K562 (cell line): ENCODE measurements at regions not wholly inside any gene's neighbourhood (a gene's known extent, or its start where the extent isn't known, plus 50 kb on each side); places are given as distances from the start of the nearest gene placed in this dataset.

Experiments used
- ATAC-seq: fragments of 200-7000 bp; cut with Tn5 transposase; 3 replicates; pipeline ENCODE4 v1.9.1; 2020; ENCODE audit warnings: moderate library complexity
- BruUV-seq: library from RNA; stranded (reverse); fragments of 400-500 nt; replicated peaks from 2 replicates; lab custom pipeline; 2021; lab: Mats Ljungman, UMichigan
- CTCF ChIA-PET: fragments of 300-600 bp; formaldehyde crosslinking; extraction: SDS; loops from one replicate; lab custom pipeline; 2021; ENCODE audit warnings: low intra/inter-chr PET ratio; lab: Yijun Ruan, JAX
- POLR2A ChIA-PET: fragments of 300-600, 350-650 bp; sonication (Branson Sonifier 250); formaldehyde crosslinking; extraction: SDS; loops from one replicate; lab custom pipeline; 2021; ENCODE audit warnings: antibody characterized with exemption, inconsistent platforms; lab: Yijun Ruan, JAX
- DNase-seq, 4 experiments: peaks; one replicate each; pipeline versions ENCODE4 v3.0.0 to v3.0.0-alpha.2; 2011 to 2018; ENCODE audit warnings: low spot score in 3 of 4, mixed read lengths in 3 of 4; ENCODE audit errors: extremely low read depth in 1 of 4
- FAIRE-seq: peaks from 2 replicates; lab custom pipeline; 2011; peaks lifted over from hg19 to GRCh38; lab: Jason Lieb, UNC
- H2AFZ ChIP-seq: 2 replicates; pipeline ENCODE4 v1.6.0; 2011; ENCODE audit warnings: low read depth, low read length, control low read depth, inconsistent platforms
- H3K27ac ChIP-seq: fragments of 200-600 bp; 3 replicates; pipeline ENCODE4 v1.8.0; 2011; ENCODE audit warnings: low read depth, mild to moderate bottlenecking, control low read depth, inconsistent platforms, low read length, moderate library complexity, mixed read lengths; ENCODE audit errors: extremely low read depth
- H3K27me3 ChIP-seq, 2 experiments: fragments of 300-600 bp in 1 of 2; 2 replicates in 1 of 2; 3 replicates in 1 of 2; pipeline versions ENCODE4 v1.6.0 to v1.8.0; 2011; ENCODE audit warnings: inconsistent platforms in 2 of 2, low read length in 2 of 2, mild to moderate bottlenecking in 1 of 2, mixed read lengths in 1 of 2, moderate library complexity in 1 of 2; ENCODE audit not compliant: control insufficient read depth in 2 of 2, insufficient read depth in 2 of 2
- H3K36me3 ChIP-seq: fragments of 300-600 bp; 3 replicates; pipeline ENCODE4 v1.8.0; 2011; ENCODE audit warnings: mild to moderate bottlenecking, low read length, inconsistent platforms; ENCODE audit not compliant: control insufficient read depth, insufficient read depth
- H3K4me1 ChIP-seq, 2 experiments: fragments of 200-600 bp in 1 of 2; replicated peaks in 1 of 2; 2 replicates in 1 of 2; 3 replicates in 1 of 2; pipeline versions ENCODE4 v1.5.1 to v1.8.0; 2011; ENCODE audit warnings: inconsistent platforms in 2 of 2, low read length in 2 of 2, mild to moderate bottlenecking in 1 of 2, mixed read lengths in 1 of 2, moderate library complexity in 1 of 2; ENCODE audit not compliant: control insufficient read depth in 2 of 2, insufficient read depth in 2 of 2
- H3K4me2 ChIP-seq: 2 replicates; pipeline ENCODE4 v1.6.1; 2011; ENCODE audit warnings: low read length, control low read depth, inconsistent platforms, mixed read lengths; ENCODE audit not compliant: insufficient read depth
- H3K4me3 ChIP-seq: fragments of 200-600 bp; sonication (generic), shearing (Covaris generic); 2 replicates; pipeline ENCODE4 v1.5.1; 2016; ENCODE audit warnings: control low read depth, inconsistent platforms
- H3K79me2 ChIP-seq: fragments of 200-600 bp; 3 replicates; pipeline ENCODE4 v1.8.0; 2011; ENCODE audit warnings: low read length, inconsistent platforms; ENCODE audit not compliant: control insufficient read depth, insufficient read depth
- H3K9ac ChIP-seq, 2 experiments: 2 replicates each; pipeline versions ENCODE4 v1.6.0 to v1.6.1; 2011; ENCODE audit warnings: low read depth in 2 of 2, low read length in 2 of 2, control low read depth in 1 of 2, inconsistent platforms in 1 of 2, mild to moderate bottlenecking in 1 of 2, mixed read lengths in 1 of 2; ENCODE audit not compliant: insufficient read depth in 1 of 2
- H3K9me1 ChIP-seq: one replicate; pipeline ENCODE4 v1.6.0; 2011; ENCODE audit warnings: inconsistent platforms, mild to moderate bottlenecking, low read length, moderate library complexity; ENCODE audit not compliant: control insufficient read depth, insufficient read depth
- H3K9me3 ChIP-seq: replicated peaks from 2 replicates; pipeline ENCODE4 v1.5.1; 2011; ENCODE audit warnings: low read depth, low read length, inconsistent platforms; ENCODE audit not compliant: control insufficient read depth, insufficient read depth
- H4K20me1 ChIP-seq: replicated peaks from 2 replicates; pipeline ENCODE4 v1.6.1; 2011; ENCODE audit warnings: low read length, inconsistent platforms, mixed read lengths; ENCODE audit not compliant: control insufficient read depth, insufficient read depth
- CCNT2 ChIP-seq: IDR thresholded peaks from 2 replicates; pipeline ENCODE4 v1.6.1; 2011; ENCODE audit warnings: borderline replicate concordance, low read depth, mild to moderate bottlenecking, moderate library complexity, mixed read lengths, low read length; ENCODE audit not compliant: insufficient read length; ENCODE audit errors: extremely low read depth
- GTF2F1 ChIP-seq: IDR thresholded peaks from 2 replicates; pipeline ENCODE4 v1.6.1; 2011; ENCODE audit warnings: low read depth, low read length, improper control_type of control experiment
- HMBOX1 ChIP-seq: sonication (generic); IDR thresholded peaks from 2 replicates; pipeline ENCODE4 v1.6.1; 2016
- MXD1 ChIP-seq: fragments of 250-450 bp; sonication (Bioruptor Pico); IDR thresholded peaks from 2 replicates; pipeline ENCODE4 v1.8.0; 2021; ENCODE audit warnings: borderline replicate concordance, mild to moderate bottlenecking, moderate library complexity; ENCODE audit not compliant: poor library complexity, severe bottlenecking
- MYC ChIP-seq, 2 experiments: fragments of 250-450 bp in 1 of 2; sonication (Bioruptor Pico) in 1 of 2; IDR thresholded peaks; 2 replicates each; pipeline versions ENCODE4 v1.5.1 to v1.6.1; 2012 to 2021; ENCODE audit warnings: low read depth in 2 of 2, borderline replicate concordance in 1 of 2, improper control_type of control experiment in 1 of 2, low read length in 1 of 2, mild to moderate bottlenecking in 1 of 2, moderate library complexity in 1 of 2
- PHF21A ChIP-seq: fragments of 450-650 bp; IDR thresholded peaks from 2 replicates; pipeline ENCODE4 v1.6.1; 2017; ENCODE audit warnings: low read depth, borderline replicate concordance
- RAD21 ChIP-seq, 2 experiments: fragments of 250-450 bp in 1 of 2; fragments of 450-650 bp in 1 of 2; sonication (Bioruptor Pico) in 1 of 2; formaldehyde crosslinking in 1 of 2; IDR thresholded peaks in 1 of 2; conservative IDR thresholded peaks in 1 of 2; 2 replicates each; pipeline versions ENCODE4 v1.4.0 to v1.8.0; 2020 to 2022; ENCODE audit warnings: mild to moderate bottlenecking in 2 of 2, moderate library complexity in 1 of 2
- RBM14 ChIP-seq: fragments of 200-400 bp; formaldehyde crosslinking; IDR thresholded peaks from 2 replicates; pipeline ENCODE4 v1.6.1; 2018; ENCODE audit warnings: low read depth, mild to moderate bottlenecking, low read length, moderate library complexity, borderline replicate concordance; ENCODE audit not compliant: insufficient read depth
- RCOR1 ChIP-seq, 2 experiments: IDR thresholded peaks; 2 replicates each; pipeline ENCODE4 v1.6.1; 2012; ENCODE audit warnings: low read depth in 2 of 2, low read length in 2 of 2, borderline replicate concordance in 1 of 2, improper control_type of control experiment in 1 of 2
- SAFB2 ChIP-seq: fragments of 200-400 bp; formaldehyde crosslinking; IDR thresholded peaks from 2 replicates; pipeline ENCODE4 v1.6.1; 2018; ENCODE audit warnings: borderline replicate concordance, low read length, low read depth, moderate library complexity; ENCODE audit not compliant: severe bottlenecking
- SRF ChIP-seq, 2 experiments: fragments of 250-450, 450-650 bp in 1 of 2; sonication (Bioruptor Pico) in 1 of 2; sonication (generic) in 1 of 2; formaldehyde crosslinking; IDR thresholded peaks; 2 replicates each; pipeline versions ENCODE4 v1.5.0 to v1.5.1; 2020 to 2022; ENCODE audit warnings: mild to moderate bottlenecking in 1 of 2, missing genetic modification reagents in 1 of 2
- U2AF2 ChIP-seq: fragments of 200-400 bp; formaldehyde crosslinking; optimal IDR thresholded peaks from 2 replicates; pipeline ENCODE3; 2017; ENCODE audit warnings: low read depth, mild to moderate bottlenecking, low read length
- USF1 ChIP-seq: sonication (generic); formaldehyde crosslinking; IDR thresholded peaks from 2 replicates; pipeline ENCODE4 v1.9.0; 2022; ENCODE audit warnings: mild to moderate bottlenecking, missing genetic modification reagents
- ZBTB2 ChIP-seq: fragments of 450-650 bp; IDR thresholded peaks from 2 replicates; pipeline ENCODE4 v1.6.1; 2016; ENCODE audit warnings: antibody characterized with exemption
- ZBTB5 ChIP-seq: fragments of 450-650 bp; IDR thresholded peaks from 2 replicates; pipeline ENCODE4 v1.6.1; 2017; ENCODE audit warnings: antibody characterized with exemption
- ZNF253 ChIP-seq: fragments of 250-450 bp; sonication (Bioruptor Pico); conservative IDR thresholded peaks from 2 replicates; pipeline ENCODE4 v1.6.1; 2021; ENCODE audit warnings: mild to moderate bottlenecking
- WGBS: fragments of 100-300 bp; shearing (Covaris generic); methylation state at CpG from one replicate; pipeline ENCODE4 v1.1.6; 2016; ENCODE audit warnings: low coverage, mixed read lengths; ENCODE audit not compliant: insufficient coverage; ENCODE audit errors: missing lambda C conversion rate; 5-methylcytosine and 5-hydroxymethylcytosine counted together
- in situ Hi-C: fragments of 300-500 bp; cut with MboI; formaldehyde crosslinking; loops from 4 replicates; pipeline ENCODE4 v1.15.0; 2018; ENCODE audit warnings: inconsistent platforms, mixed read lengths
- intact Hi-C: fragments of 100-400 bp; cut with micrococcal nuclease; formaldehyde crosslinking; loops from 2 replicates; pipeline ENCODE4 v1.14.2; 2022

GRCh38 chr15:62437753-62438152 is 272.7 kb upstream of the C2CD4B start:
- ChIA-PET POLR2A (interaction anchor here (0.7 kb wide), 1 partner anchor 775 kb away, joined by 4 read pairs; no protein-coding TSS in a partner anchor), CTCF (no interaction called here)
- in situ Hi-C loops: no loop called here
- H4K20me1 ChIP-seq: no peaks in the 10 kb centered on the region
- H2AFZ ChIP-seq: no peak overlapping the region
- H3K4me2 ChIP-seq: no peak overlapping the region
- no peak for FAIRE-seq
- no peak overlapping the region for H3K9ac ChIP-seq
- no peak overlapping the region for H3K4me3 ChIP-seq
- H3K27me3 ChIP-seq: peaks cover 0 to 6% of the 10 kb centered on the region in 2 experiments; a peak in 3 of 5 replicates
- no peaks in the 10 kb centered on the region for H3K4me1 ChIP-seq
- no peaks in the 10 kb centered on the region for H3K36me3 ChIP-seq
- no peak for DNase-seq
- BruUV-seq: no TSS peak
- H3K9me3 ChIP-seq: no peaks in the 10 kb centered on the region
- ATAC-seq: no peak
- H3K9me1 ChIP-seq: no peaks in the 10 kb centered on the region
- H3K79me2 ChIP-seq: no peaks in the 10 kb centered on the region
- H3K27ac ChIP-seq: no peak overlapping the region
- intact Hi-C loops: no loop called here
- 0% methylated on average over 2 of the region's 2 CpGs for WGBS
- TF ChIP-seq SAFB2: no peak
- TF ChIP-seq ZNF253 (CRISPR knock-in tag): no peak
- TF ChIP-seq ZBTB2: no peak
- TF ChIP-seq U2AF2: no peak
- TF ChIP-seq RBM14: no peak
- no peak for TF ChIP-seq USF1 (CRISPR knock-in tag)
- no peak for TF ChIP-seq CCNT2
- TF ChIP-seq HMBOX1: no peak
- no peak for TF ChIP-seq ZBTB5
- TF ChIP-seq RCOR1 (IDR thresholded peaks at IDR 0.05; ENCODE audit: borderline replicate concordance in 1 of 2, low read depth in 2 of 2, low read length in 2 of 2): no peak
- TF ChIP-seq MXD1 (CRISPR knock-in tag): no peak
- no peak for TF ChIP-seq SRF (CRISPR knock-in tag; IDR thresholded peaks at IDR 0.05)
- TF ChIP-seq RAD21 (CRISPR knock-in tag; conservative IDR thresholded peaks at IDR 0.05 in 1 of 2, IDR thresholded peaks at IDR 0.05 in 1 of 2): no peak
- no peak for TF ChIP-seq PHF21A
- TF ChIP-seq GTF2F1: no peak
- TF ChIP-seq MYC (IDR thresholded peaks at IDR 0.05; ENCODE audit: low read depth, low read length): no peak
- no peak for TF ChIP-seq MYC (CRISPR knock-in tag; IDR thresholded peaks at IDR 0.05; ENCODE audit: borderline replicate concordance, low read depth)
